ENCODE measurements at regions not wholly inside any gene's neighbourhood (a gene's known extent, or its start where the extent isn't known, plus 50 kb on each side); places are given as distances from the start of the nearest gene placed in this dataset.

GRCh38 chr13:62850331-62850730 is 1434.7 kb upstream of the PCDH20 start:
- no TSS peak for BruUV-seq (replicated peaks)

More at GRCh38 chr13:62850331-62850730, 1434.7 kb upstream of the PCDH20 start:
- Histone ChIP-seq H3K27ac (ENCODE audit: insufficient read depth, low read length) (no peak overlapping the region), H3K4ac (ENCODE audit: low read depth, low read length) (no peak overlapping the region), H4K5ac (ENCODE audit: low read depth, low read length) (no peak overlapping the region), H3K4me1 (ENCODE audit: control insufficient read depth, insufficient read depth, low read length) (no peaks in the 10 kb centered on the region), H4K8ac (ENCODE audit: low read depth in 2 of 2, low read length in 2 of 2) (no peak overlapping the region), H3K9me3 (ENCODE audit: control insufficient read depth, insufficient read depth, low read length) (no peaks in the 10 kb centered on the region), H3K27me3 (ENCODE audit: control insufficient read depth, insufficient read depth, low read length) (no peaks in the 10 kb centered on the region), H3K18ac (ENCODE audit: low read depth, low read length) (no peak overlapping the region), H4K20me1 (ENCODE audit: insufficient read depth, low read length) (no peaks in the 10 kb centered on the region), H3K23ac (ENCODE audit: low read depth, low read length) (no peak overlapping the region), H3K79me1 (ENCODE audit: low read depth in 1 of 2, low read length in 2 of 2) (no peaks in the 10 kb centered on the region), H3K36me3 (ENCODE audit: control insufficient read depth, insufficient read depth, low read length) (no peaks in the 10 kb centered on the region), H2AK9ac (replicated peaks; ENCODE audit: low read depth, low read length, poor library complexity) (no peak overlapping the region), H4K91ac (ENCODE audit: insufficient read depth, low read depth, low read length) (no peak overlapping the region), H2BK15ac (ENCODE audit: low read depth, low read length) (no peak overlapping the region), H2BK120ac (ENCODE audit: low read depth, low read length) (no peak overlapping the region), H3K56ac (ENCODE audit: extremely low read depth, insufficient read depth, low read length) (no peak overlapping the region), H2AFZ (replicated peaks; ENCODE audit: low read length, poor library complexity) (no peak overlapping the region), H2BK20ac (ENCODE audit: low read depth, low read length) (no peak overlapping the region), H3K14ac (replicated peaks; ENCODE audit: low read depth, low read length) (no peak overlapping the region), H3K4me3 (ENCODE audit: insufficient read depth, low read depth, low read length) (no peak overlapping the region), H3K9ac (ENCODE audit: low read depth, low read length) (no peak overlapping the region), H2AK5ac (ENCODE audit: low read depth, low read length) (no peak overlapping the region), H3K4me2 (ENCODE audit: low read depth, low read length) (no peak overlapping the region), H2BK5ac (ENCODE audit: low read depth, low read length, poor library complexity, severe bottlenecking) (no peak overlapping the region), H3K9me1 (ENCODE audit: insufficient read depth, low read length) (no peaks in the 10 kb centered on the region)
- in situ Hi-C loops (cut with MboI; ENCODE audit: low sequenced_read_pairs) (no loop called here), dilution Hi-C loops (cut with HindIII; ENCODE audit: low sequenced_read_pairs, unreplicated experiment) (no loop called here), intact Hi-C loops (cut with micrococcal nuclease) (no loop called here)
- ChIA-PET CTCF (no interaction called here), POLR2A (ENCODE audit: unreplicated experiment) (no interaction called here)
- no peak for TF ChIP-seq RAD21 (IDR thresholded peaks at IDR 0.05; ENCODE audit: low read length)
- no peak for TF ChIP-seq NFE2L2 (IDR thresholded peaks at IDR 0.05; ENCODE audit: low read depth, low read length)
- no peak for TF ChIP-seq CEBPB (IDR thresholded peaks at IDR 0.05; ENCODE audit: low read depth, low read length)
- no peak for TF ChIP-seq CHD1 (IDR thresholded peaks at IDR 0.05; ENCODE audit: low read depth, low read length)
- TF ChIP-seq SMC3 (IDR thresholded peaks at IDR 0.05; ENCODE audit: low read depth, low read length), result no peak
- TF ChIP-seq, protein P1, sequence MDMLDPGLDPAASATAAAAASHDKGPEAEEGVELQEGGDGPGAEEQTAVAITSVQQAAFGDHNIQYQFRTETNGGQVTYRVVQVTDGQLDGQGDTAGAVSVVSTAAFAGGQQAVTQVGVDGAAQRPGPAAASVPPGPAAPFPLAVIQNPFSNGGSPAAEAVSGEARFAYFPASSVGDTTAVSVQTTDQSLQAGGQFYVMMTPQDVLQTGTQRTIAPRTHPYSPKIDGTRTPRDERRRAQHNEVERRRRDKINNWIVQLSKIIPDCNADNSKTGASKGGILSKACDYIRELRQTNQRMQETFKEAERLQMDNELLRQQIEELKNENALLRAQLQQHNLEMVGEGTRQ (IDR thresholded peaks at IDR 0.05; ENCODE audit: low read depth, low read length), result no peak
- TF ChIP-seq BHLHE40 (IDR thresholded peaks at IDR 0.05; ENCODE audit: low read depth, low read length), result no peak
- TF ChIP-seq, protein P2, sequence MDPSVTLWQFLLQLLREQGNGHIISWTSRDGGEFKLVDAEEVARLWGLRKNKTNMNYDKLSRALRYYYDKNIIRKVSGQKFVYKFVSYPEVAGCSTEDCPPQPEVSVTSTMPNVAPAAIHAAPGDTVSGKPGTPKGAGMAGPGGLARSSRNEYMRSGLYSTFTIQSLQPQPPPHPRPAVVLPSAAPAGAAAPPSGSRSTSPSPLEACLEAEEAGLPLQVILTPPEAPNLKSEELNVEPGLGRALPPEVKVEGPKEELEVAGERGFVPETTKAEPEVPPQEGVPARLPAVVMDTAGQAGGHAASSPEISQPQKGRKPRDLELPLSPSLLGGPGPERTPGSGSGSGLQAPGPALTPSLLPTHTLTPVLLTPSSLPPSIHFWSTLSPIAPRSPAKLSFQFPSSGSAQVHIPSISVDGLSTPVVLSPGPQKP (IDR thresholded peaks at IDR 0.05; ENCODE audit: borderline replicate concordance, low read depth, low read length), result no peak
- TF ChIP-seq POLR2A (IDR thresholded peaks at IDR 0.05; ENCODE audit: low read depth, low read length), result no peak
- no peak for TF ChIP-seq MXI1 (IDR thresholded peaks at IDR 0.05; ENCODE audit: borderline replicate concordance, low read depth, low read length)
- no peak for TF ChIP-seq MAFK (IDR thresholded peaks at IDR 0.05; ENCODE audit: low read depth, low read length)
- ATAC-seq (ENCODE audit: low read depth), result no peak
- WGBS, 2 experiments (ENCODE audit: extremely low coverage in 2 of 2, insufficient read length in 1 of 2), result no CpG with 5 or more reads among the region's 3 CpGs
- DNase-seq, result no peak
